Calu3 (cell line): ENCODE measurements at regions not wholly inside any gene's neighbourhood (a gene's known extent, or its start where the extent isn't known, plus 50 kb on each side); places are given as distances from the start of the nearest gene placed in this dataset.

Experiments used
- BruUV-seq: library from RNA; stranded (reverse); fragments of 400-500 nt; replicated peaks from 2 replicates; lab custom pipeline; 2021; lab: Mats Ljungman, UMichigan
- CTCF ChIA-PET: fragments of 300-600 bp; sonication (Branson Sonifier 250); formaldehyde crosslinking; loops from one replicate; lab custom pipeline; 2022; ENCODE audit warnings: antibody characterized with exemption; lab: Charles Lee
- DNase-seq: peaks from one replicate; pipeline ENCODE4 v3.0.0; 2022
- H3K27ac Mint-ChIP-seq: one replicate; pipeline ENCODE4 v1.8.0; 2022; ENCODE audit warnings: mixed read lengths; ENCODE audit not compliant: unreplicated experiment
- H3K27me3 Mint-ChIP-seq: one replicate; pipeline ENCODE4 v1.8.0; 2022; ENCODE audit warnings: mixed read lengths; ENCODE audit not compliant: unreplicated experiment
- H3K36me3 Mint-ChIP-seq: one replicate; pipeline ENCODE4 v1.8.0; 2022; ENCODE audit warnings: mild to moderate bottlenecking, moderate library complexity, mixed read lengths; ENCODE audit not compliant: insufficient read depth, unreplicated experiment
- H3K4me1 Mint-ChIP-seq: one replicate; pipeline ENCODE4 v1.8.0; 2022; ENCODE audit warnings: mild to moderate bottlenecking, low read depth, mixed read lengths; ENCODE audit not compliant: unreplicated experiment
- H3K4me3 Mint-ChIP-seq: one replicate; pipeline ENCODE4 v1.8.0; 2022; ENCODE audit warnings: mild to moderate bottlenecking, low read depth, moderate library complexity, mixed read lengths; ENCODE audit not compliant: unreplicated experiment
- H3K9me3 Mint-ChIP-seq: one replicate; pipeline ENCODE4 v1.8.0; 2022; ENCODE audit warnings: low read depth, mixed read lengths; ENCODE audit not compliant: unreplicated experiment
- CTCF ChIP-seq: fragments of 200-600 bp; IDR thresholded peaks from one replicate; pipeline ENCODE4 v1.8.0; 2022; ENCODE audit warnings: antibody characterized with exemption; ENCODE audit not compliant: unreplicated experiment
- intact Hi-C: fragments of 100-400 bp; cut with micrococcal nuclease; formaldehyde crosslinking; loops from one replicate; pipeline ENCODE4 v1.10.0; 2022; ENCODE audit not compliant: unreplicated experiment

- TF ChIP-seq CTCF, result no peak
- BruUV-seq, result no TSS peak
- H3K36me3 Mint-ChIP-seq, result no peaks in the 10 kb centered on the region
- no peak overlapping the region for H3K4me3 Mint-ChIP-seq
- no peak for DNase-seq
- intact Hi-C loops, result no loop called here
- H3K4me1 Mint-ChIP-seq, result peaks cover 6% of the 10 kb centered on the region
- CTCF ChIA-PET, result no interaction called here
- H3K9me3 Mint-ChIP-seq, result no peaks in the 10 kb centered on the region
- H3K27ac Mint-ChIP-seq, result no peak overlapping the region
- peaks cover 87% of the 10 kb centered on the region for H3K27me3 Mint-ChIP-seq
These were observed 71.4 kb downstream of the DACT2 start for GRCh38 chr6:168248148-168248620.

GRCh38 chr6:168247443-168248147 lies 72.0 kb downstream of the DACT2 start:
- no peaks in the 10 kb centered on the region for H3K36me3 Mint-ChIP-seq
- peak; percentile 67 for DNase-seq
- TF ChIP-seq CTCF, result no peak
- BruUV-seq, result no TSS peak
- peaks cover 6% of the 10 kb centered on the region for H3K4me1 Mint-ChIP-seq
- H3K9me3 Mint-ChIP-seq, result no peaks in the 10 kb centered on the region
- peaks cover 92% of the 10 kb centered on the region for H3K27me3 Mint-ChIP-seq
- H3K4me3 Mint-ChIP-seq, result peak overlapping the region; percentile 24
- intact Hi-C loops, result no loop called here
- no peak overlapping the region for H3K27ac Mint-ChIP-seq
- CTCF ChIA-PET, result interaction anchor here (0.6 to 0.9 kb wide), 2 partner anchors 16 to 98 kb away, joined by 3 to 14 read pairs; no protein-coding TSS in a partner anchor

GRCh38 chr6:168244961-168245551 lies 74.5 kb downstream of the DACT2 start:
- H3K27me3 Mint-ChIP-seq, result peaks cover 89% of the 10 kb centered on the region
- no peaks in the 10 kb centered on the region for H3K36me3 Mint-ChIP-seq
- DNase-seq, result no peak
- H3K9me3 Mint-ChIP-seq, result no peaks in the 10 kb centered on the region
- H3K4me1 Mint-ChIP-seq, result peaks cover 6% of the 10 kb centered on the region
- TF ChIP-seq CTCF, result no peak
- H3K27ac Mint-ChIP-seq, result no peak overlapping the region
- BruUV-seq, result no TSS peak
- H3K4me3 Mint-ChIP-seq, result no peak overlapping the region
- intact Hi-C loops, result no loop called here
- CTCF ChIA-PET, result interaction anchor here (0.5 to 0.7 kb wide), 2 partner anchors 109 to 118 kb away, joined by 3 to 6 read pairs; no protein-coding TSS in a partner anchor

- H3K27ac Mint-ChIP-seq, result no peak overlapping the region
These were observed 75.7 kb downstream of the DACT2 start for GRCh38 chr6:168243812-168244376.

More at GRCh38 chr6:168243812-168244376, 75.7 kb downstream of the DACT2 start:
- Mint-ChIP-seq H3K27me3 (peaks cover 89% of the 10 kb centered on the region), H3K4me1 (peaks cover 13% of the 10 kb centered on the region), H3K9me3 (no peaks in the 10 kb centered on the region), H3K4me3 (no peak overlapping the region), H3K36me3 (no peaks in the 10 kb centered on the region)
- no peak for DNase-seq
- no TSS peak for BruUV-seq
- TF ChIP-seq CTCF, result no peak
- CTCF ChIA-PET, result no interaction called here
- intact Hi-C loops, result no loop called here
